ENCODE measurements at regions not wholly inside any gene's neighbourhood (a gene's known extent, or its start where the extent isn't known, plus 50 kb on each side); places are given as distances from the start of the nearest gene placed in this dataset.

GRCh38 chr4:79266136-79266535 is 59.7 kb downstream of the NAA11 start:
- 79 to 90% (median 85%) methylated on average over 3 of the region's 3 CpGs for WGBS, 5 donors
- Histone ChIP-seq H3K36me3 (no peaks in the 10 kb centered on the region), H3K27ac (no peak overlapping the region), H3K4me3 (no peak overlapping the region), H3K27me3 (replicated peaks in 1 of 7) (no peaks in the 10 kb centered on the region), H3K4me1 (no peaks in the 10 kb centered on the region), H3K9me3 (no peaks in the 10 kb centered on the region)
- TF ChIP-seq POLR2A (IDR thresholded peaks at IDR 0.05): no peak
- TF ChIP-seq CTCF (IDR thresholded peaks at IDR 0.05 in 8 of 11, conservative IDR thresholded peaks at IDR 0.05 in 3 of 11): no peak
- intact Hi-C loops (cut with DNase I; ENCODE audit: low total_unique reads): no loop called here
- no peak for DNase-seq

- peaks cover 0 to 15% (median 2%) of the 10 kb centered on the region in 8 donors for H3K9me3 ChIP-seq
- no peak for DNase-seq
- no peaks in the 10 kb centered on the region for H3K36me3 ChIP-seq
Measured at GRCh38 chr4:79259242-79259641, 66.6 kb downstream of the NAA11 start.

DNA sequence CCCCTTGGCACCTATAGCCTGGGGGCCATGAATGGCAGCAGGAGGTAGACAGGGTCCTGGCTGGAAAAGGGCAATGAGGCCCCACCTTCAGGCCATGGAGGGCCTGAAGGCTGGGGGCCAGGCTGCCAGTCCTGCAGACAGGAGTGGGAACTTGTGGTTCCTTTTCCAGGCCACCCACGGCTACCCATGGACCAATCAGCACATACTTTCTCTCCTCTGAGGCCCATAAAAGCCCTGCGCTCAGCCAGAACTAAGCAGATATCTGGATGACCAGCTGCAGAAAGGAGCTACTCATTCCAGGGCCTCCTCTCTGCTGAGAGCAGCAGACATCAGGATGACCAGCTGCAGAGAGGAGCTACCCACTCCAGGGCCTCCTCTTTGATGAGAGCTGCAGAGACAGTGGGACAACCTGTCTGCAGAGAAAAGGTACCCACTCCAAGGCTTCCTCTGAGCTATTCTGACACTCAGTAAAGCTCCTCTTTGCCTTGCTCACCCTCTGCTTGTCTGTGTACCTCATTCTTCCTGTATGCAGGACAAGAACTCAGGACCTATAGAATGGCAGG is 67.2 kb downstream of the NAA11 start:
- no peaks in the 10 kb centered on the region for H3K27me3 ChIP-seq (replicated peaks in 1 of 7)
- TF ChIP-seq POLR2AphosphoS5 (IDR thresholded peaks at IDR 0.05) (no peak), POLR2A (IDR thresholded peaks at IDR 0.05) (no peak), CTCF (IDR thresholded peaks at IDR 0.05 in 8 of 11, conservative IDR thresholded peaks at IDR 0.05 in 3 of 11) (no peak)
- H3K27ac ChIP-seq: no peak overlapping the region
- H3K4me1 ChIP-seq: no peaks in the 10 kb centered on the region
- peaks cover 0 to 15% (median 2%) of the 10 kb centered on the region in 8 donors for H3K9me3 ChIP-seq
- WGBS, 5 donors: 73 to 100% (median 100%) methylated on average over 2 of the region's 2 CpGs
- H3K4me3 ChIP-seq: no peak overlapping the region
- H3K36me3 ChIP-seq: no peaks in the 10 kb centered on the region
- no peak for DNase-seq
- intact Hi-C loops (cut with DNase I; ENCODE audit: low total_unique reads): no loop called here

More at GRCh38 chr4:79259242-79259641, 66.6 kb downstream of the NAA11 start:
- Histone ChIP-seq H3K27me3 (replicated peaks in 1 of 7) (no peaks in the 10 kb centered on the region), H3K4me3 (no peak overlapping the region), H3K4me1 (no peaks in the 10 kb centered on the region), H3K27ac (no peak overlapping the region)
- TF ChIP-seq POLR2AphosphoS5 (IDR thresholded peaks at IDR 0.05) (no peak), CTCF (IDR thresholded peaks at IDR 0.05 in 8 of 11, conservative IDR thresholded peaks at IDR 0.05 in 3 of 11) (no peak), POLR2A (IDR thresholded peaks at IDR 0.05) (no peak)
- intact Hi-C loops (cut with DNase I; ENCODE audit: low total_unique reads): no loop called here
- 63 to 84% (median 82%) methylated on average over 2 of the region's 2 CpGs for WGBS, 5 donors

GRCh38 chr4:79257953-79258613 is 67.8 kb downstream of the NAA11 start:
- Histone ChIP-seq H3K4me1 (no peaks in the 10 kb centered on the region), H3K9me3 (peaks cover 0 to 15% (median 2%) of the 10 kb centered on the region in 8 donors), H3K4me3 (no peak overlapping the region), H3K36me3 (no peaks in the 10 kb centered on the region), H3K27ac (no peak overlapping the region), H3K27me3 (replicated peaks in 1 of 7) (no peaks in the 10 kb centered on the region)
- no peak for DNase-seq
- TF ChIP-seq POLR2AphosphoS5 (IDR thresholded peaks at IDR 0.05) (no peak), POLR2A (IDR thresholded peaks at IDR 0.05) (no peak), CTCF (IDR thresholded peaks at IDR 0.05 in 8 of 11, conservative IDR thresholded peaks at IDR 0.05 in 3 of 11) (no peak)
- intact Hi-C loops (cut with DNase I; ENCODE audit: low total_unique reads): no loop called here
- WGBS, 5 donors: 85 to 92% (median 89%) methylated on average over 4 to 5 of the region's 5 CpGs
